HUDEP-2 (cell line): ENCODE measurements at regions not wholly inside any gene's neighbourhood (a gene's known extent, or its start where the extent isn't known, plus 50 kb on each side); places are given as distances from the start of the nearest gene placed in this dataset.

Experiments
- DNase-seq, 76 experiments: peaks; one replicate each; lab custom pipeline; 2025; ENCODE audit not compliant: unreplicated experiment in 76 of 76; lab: John Stamatoyannopoulos, UW

DNA sequence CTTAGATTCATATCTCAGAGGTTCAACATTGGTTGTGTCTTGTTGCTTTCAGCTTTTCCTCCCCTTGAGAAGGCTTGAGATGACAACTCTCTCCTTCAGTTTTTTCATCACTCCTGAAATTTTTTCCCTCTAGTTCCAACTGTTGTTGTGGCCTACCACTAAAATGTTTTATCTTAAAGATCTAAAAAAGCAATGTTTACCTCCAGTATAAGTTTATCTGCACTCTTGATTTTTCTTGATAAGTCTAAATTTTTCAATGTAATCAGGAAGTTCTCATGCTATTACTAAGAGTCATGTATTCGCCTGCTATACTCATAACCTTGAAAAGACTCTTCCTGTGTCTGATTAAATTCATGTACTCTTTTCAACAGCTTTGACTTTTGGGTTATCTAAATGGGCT, 366.3 kb upstream of the TFPI start:
- DNase-seq, result no peak

DNA sequence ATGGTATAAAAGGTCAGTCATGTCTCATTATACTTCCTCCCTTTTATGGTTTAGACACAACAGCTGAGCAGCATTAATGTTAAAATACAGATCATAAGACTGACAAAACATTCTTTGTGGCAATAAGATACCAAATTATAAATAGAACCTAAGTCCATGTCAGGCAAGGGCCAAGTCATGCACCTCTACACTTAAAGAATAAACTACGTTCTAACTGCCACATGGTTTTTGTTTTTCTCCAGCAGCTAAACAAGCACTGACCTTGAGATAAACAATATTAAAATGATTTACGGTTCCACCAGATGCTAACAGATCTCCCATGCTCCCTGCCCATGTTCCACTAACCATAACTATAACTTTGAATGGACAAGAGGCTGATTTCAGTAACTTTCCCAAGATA, 368.6 kb upstream of the TFPI start:
- no peak for DNase-seq

DNA sequence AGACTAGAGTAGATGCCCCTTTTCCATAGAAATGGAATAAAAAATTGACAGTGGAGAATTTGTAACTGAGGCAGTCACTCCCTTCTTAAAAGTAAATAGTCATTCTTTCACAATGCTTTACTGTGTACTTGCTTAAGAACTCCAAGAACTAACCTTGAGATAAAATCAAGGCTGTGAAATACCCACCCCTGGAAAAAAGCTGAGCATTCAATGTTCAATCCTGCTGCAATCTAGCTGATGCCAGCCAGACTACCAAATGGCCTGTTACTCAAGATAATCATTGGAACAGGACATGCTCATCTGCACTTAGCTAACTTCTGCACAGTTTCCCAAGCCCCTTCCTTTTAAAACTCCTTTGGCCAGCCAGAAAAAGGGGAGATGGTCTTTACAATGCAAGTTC, 367.4 kb upstream of the GULP1 start:
- no peak for DNase-seq

DNA sequence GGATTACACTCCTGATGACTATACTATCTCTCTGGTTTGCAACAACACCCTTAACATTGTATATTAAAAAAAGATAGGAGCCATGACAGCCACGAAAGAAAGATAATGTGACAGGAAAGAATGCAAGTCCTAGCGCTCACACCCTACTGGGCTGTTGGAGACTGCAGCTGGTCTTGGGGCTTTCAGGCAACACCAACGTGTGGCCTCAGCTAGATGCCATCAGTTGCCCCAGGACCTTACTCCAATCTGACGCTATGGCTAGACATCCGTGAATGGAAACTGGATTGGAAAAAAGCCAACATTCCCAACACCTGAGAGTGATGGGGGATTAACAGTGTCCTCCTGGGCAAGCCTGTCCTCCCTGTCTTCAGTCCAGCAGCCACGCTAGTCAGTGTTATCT, 357.4 kb upstream of the GULP1 start:
- DNase-seq, result no peak

GRCh38 chr2:187934692-187935091, 357.0 kb upstream of the GULP1 start:
- DNase-seq, result no peak

DNA sequence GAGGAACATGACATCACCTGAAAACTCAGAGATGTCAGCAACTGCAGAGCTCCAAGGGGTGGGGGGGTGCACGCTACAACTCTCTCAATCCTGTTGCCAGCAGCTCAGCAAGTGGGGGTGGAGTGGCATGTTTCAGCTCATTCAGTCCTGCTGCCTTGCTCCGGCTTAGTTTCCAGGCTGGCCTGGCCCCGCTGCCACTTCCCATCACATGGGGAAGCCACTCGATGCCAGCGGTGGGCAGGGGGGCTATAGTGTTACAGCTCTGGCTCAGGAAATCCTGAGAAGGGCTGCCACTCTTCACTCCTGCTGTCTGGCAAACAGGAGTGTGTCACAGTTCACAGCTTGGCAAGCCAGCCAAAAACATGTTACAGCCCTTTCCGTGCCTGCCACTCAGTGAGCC, 356.5 kb upstream of the GULP1 start:
- no peak for DNase-seq

- DNase-seq, result no peak
Observed at GRCh38 chr2:187936228-187936627, 355.4 kb upstream of the GULP1 start.

GRCh38 chr2:187939180-187939579, 352.5 kb upstream of the GULP1 start:
- DNase-seq, result no peak

DNA sequence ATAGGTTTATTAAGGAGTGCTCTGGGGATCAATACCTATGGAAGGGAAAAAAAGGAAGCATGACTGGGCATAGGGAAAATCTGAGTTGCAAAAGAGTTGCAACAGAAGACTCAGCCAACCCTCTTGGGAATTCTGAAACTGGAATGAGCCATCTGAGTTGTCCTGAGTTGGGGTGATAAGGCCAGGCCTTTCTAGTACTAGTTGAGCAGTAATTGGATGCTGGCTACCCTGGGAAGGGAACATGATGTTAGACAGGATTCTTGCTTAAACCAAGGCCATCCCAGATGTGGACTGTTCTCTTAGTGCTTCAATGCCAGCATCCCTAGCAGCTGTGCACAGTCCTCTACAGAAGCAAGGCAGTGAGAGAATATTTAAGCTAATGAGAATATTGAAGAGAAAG, 348.8 kb upstream of the GULP1 start:
- DNase-seq, result no peak

DNA sequence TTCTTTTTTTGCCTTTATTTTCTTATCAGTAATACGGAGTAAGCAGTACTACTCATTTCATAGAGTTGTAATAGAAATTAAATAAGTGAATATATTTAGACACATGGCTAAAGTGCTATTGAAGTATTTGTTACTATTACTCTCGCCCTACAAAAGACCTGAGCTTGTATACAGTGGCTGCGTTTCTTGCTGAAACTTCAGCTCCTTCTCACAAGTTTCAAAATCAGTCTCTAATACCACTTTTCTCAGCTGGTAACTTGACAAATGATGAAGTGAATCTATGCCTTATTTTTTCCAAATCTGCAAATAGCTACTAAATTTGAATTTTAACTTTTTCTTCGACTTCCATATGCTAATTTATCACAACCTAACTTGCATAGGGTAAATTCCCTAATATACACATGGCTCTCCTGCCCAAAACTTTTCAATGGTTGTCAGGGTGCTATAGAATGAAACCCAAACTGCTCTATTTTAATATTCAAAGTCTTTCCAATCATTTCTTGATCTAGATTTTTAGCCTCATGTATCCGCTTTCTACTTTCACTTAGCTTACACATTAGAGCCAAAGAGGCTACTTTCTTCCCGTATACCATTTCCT, 347.8 kb upstream of the GULP1 start:
- no peak for DNase-seq

- DNase-seq, result no peak
Observed at GRCh38 chr2:187949859-187950258, 341.8 kb upstream of the GULP1 start.

DNA sequence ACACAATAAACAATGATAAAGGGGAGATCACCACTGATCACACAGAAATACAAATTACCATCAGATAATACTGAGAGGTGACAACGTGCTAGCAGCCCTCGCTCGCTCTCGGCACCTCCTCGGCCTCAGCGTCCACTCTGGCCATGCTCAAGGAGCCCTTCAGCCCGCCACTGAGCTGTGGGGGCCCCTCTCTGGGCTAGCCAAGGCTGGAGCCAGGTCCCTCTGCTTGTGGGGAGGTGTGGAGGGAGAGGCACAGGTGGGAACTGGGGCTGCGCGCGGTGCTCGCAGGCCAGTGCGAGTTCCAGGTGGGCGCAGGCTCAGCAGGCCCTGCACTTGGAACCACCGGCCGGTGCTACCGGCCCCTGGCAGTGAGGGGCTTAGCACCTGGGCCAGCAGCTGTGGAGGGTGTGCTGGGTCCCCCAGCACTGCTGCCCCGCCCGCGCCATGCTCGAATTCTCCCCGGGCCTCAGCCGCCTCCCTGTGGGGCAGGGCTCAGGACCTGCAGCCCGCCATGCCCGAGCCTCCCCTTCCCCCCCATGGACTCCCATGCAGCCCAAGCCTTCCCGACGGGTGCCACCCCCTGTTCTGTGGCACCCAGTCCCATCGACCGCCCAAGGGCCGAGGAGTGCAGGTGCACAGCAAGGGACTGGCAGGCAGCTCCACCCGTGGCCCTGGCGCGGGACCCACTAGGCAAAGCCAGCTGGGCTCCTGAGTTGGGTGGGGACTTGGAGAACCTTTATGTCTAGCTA, 340.0 kb upstream of the GULP1 start:
- DNase-seq, result no peak

- DNase-seq, result no peak
Observed at GRCh38 chr2:187956906-187957534, 334.7 kb upstream of the GULP1 start.

DNA sequence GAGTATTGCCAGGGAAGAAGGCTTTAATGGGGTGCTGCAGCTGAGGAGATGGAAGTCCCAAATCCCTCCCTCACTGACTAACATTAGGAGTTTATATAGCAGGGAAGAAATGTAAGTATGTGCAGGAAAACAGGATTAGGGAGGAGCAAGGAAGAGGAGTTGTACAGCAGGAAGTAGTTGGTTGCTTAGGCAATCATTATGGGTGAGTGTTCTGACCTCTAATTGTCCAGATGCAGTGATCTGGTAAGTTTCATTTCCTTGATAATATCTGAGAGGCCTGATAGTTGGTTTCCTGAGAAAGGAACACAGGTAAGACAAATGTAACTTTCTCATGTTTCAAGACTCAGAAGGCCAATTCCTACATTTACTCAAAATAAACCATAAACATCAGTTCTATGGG, 331.9 kb upstream of the GULP1 start:
- no peak for DNase-seq

DNA sequence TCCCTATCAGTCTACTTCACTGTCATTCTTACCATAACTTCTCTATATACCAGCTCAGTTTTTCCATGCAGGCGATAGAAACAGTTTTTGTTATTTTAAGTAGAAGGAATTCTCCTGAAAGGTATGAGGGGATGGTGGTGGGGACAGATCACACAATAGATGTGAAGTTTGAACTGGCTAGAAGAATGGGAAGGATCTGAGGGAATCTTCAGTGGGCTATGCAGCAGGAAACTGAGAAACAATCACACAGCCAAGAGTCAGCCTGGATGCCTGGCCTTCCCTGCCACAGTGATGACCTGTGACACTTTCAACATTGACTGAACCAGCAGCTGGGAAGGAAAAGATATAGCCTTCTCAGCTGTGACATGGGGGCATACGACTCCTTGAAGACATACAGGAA, 329.1 kb upstream of the GULP1 start:
- no peak for DNase-seq

- DNase-seq, result no peak
Observed at GRCh38 chr2:187964746-187965145, 326.9 kb upstream of the GULP1 start.

- DNase-seq, result no peak
Observed at GRCh38 chr2:187966924-187967323, 324.8 kb upstream of the GULP1 start.

DNA sequence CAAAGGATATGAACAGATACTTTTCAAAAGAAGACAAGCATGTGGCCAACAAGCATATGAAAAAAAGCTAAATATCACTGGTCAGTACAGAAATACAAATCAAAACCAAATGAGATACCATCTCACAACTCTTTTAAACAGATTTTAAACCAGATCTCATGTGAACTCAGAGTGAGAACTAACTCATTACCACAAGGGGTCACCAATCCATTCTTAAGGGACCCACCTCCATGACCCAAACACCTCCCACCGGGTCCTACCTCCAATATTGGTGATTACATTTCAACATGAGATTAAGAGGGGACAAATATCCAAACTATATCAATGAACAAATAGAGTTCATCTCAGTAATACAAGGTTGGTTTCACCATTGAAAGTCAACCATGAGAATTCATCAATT, 319.8 kb upstream of the GULP1 start:
- DNase-seq, result no peak

- no peak for DNase-seq
Observed at GRCh38 chr2:187976259-187976985, 315.3 kb upstream of the GULP1 start.

DNA sequence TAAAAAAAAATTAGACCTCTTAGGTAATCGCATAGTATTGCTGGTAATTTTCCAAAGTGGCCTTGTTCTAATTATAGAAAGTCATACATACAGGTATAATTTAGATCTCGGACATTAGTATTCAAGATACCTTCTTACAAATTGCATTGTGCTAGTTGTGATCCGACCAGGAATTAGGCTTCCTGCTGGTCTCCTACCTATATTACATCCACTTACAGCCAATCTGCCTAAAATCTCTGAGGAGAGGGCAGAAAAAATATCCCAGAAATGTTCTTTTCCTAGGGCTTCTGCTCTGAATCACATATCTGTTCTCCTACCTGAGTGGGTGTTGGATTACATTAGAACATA, 314.7 kb upstream of the GULP1 start:
- no peak for DNase-seq

- no peak for DNase-seq
Observed at GRCh38 chr2:187978356-187978755, 313.3 kb upstream of the GULP1 start.

GRCh38 chr2:187982668-187983067, 309.0 kb upstream of the GULP1 start:
- no peak for DNase-seq
